Smooth muscle cell (in vitro differentiated cells): ENCODE measurements at regions not wholly inside any gene's neighbourhood (a gene's known extent, or its start where the extent isn't known, plus 50 kb on each side); places are given as distances from the start of the nearest gene placed in this dataset.

Source experiments
- DNase-seq: peaks from one replicate; lab custom pipeline; 2025; ENCODE audit not compliant: unreplicated experiment; lab: John Stamatoyannopoulos, UW
- H2AFZ ChIP-seq: fragments of 200-600 bp; sonication (generic); 2 replicates; pipeline ENCODE4 v1.6.0; 2016; ENCODE audit warnings: antibody characterized with exemption, low read depth, mild to moderate bottlenecking
- H3F3A ChIP-seq: fragments of 200-600 bp; sonication (generic); 2 replicates; pipeline ENCODE4 v1.6.0; 2017; ENCODE audit warnings: antibody characterized with exemption, low read depth
- H3K27ac ChIP-seq: fragments of 200-600 bp; sonication (generic); 2 replicates; pipeline ENCODE4 v1.5.1; 2016; ENCODE audit warnings: low read depth, mild to moderate bottlenecking
- H3K27me3 ChIP-seq: fragments of 200-600 bp; sonication (generic); 2 replicates; pipeline ENCODE4 v1.6.1; 2016; ENCODE audit warnings: low read depth, mild to moderate bottlenecking
- H3K36me3 ChIP-seq: fragments of 200-600 bp; sonication (generic); 2 replicates; pipeline ENCODE4 v1.5.1; 2016; ENCODE audit warnings: low read depth
- H3K4me1 ChIP-seq: fragments of 200-600 bp; sonication (generic); 2 replicates; pipeline ENCODE4 v1.5.1; 2016; ENCODE audit warnings: low read depth
- H3K4me2 ChIP-seq: fragments of 200-600 bp; sonication (generic); 2 replicates; pipeline ENCODE4 v1.6.0; 2016; ENCODE audit warnings: mild to moderate bottlenecking
- H3K4me3 ChIP-seq: fragments of 200-600 bp; sonication (generic); 2 replicates; pipeline ENCODE4 v1.5.1; 2016; ENCODE audit warnings: mild to moderate bottlenecking
- H3K79me2 ChIP-seq: fragments of 200-600 bp; sonication (generic); 2 replicates; pipeline ENCODE4 v1.6.0; 2016; ENCODE audit warnings: low read depth, mild to moderate bottlenecking
- H3K9ac ChIP-seq: fragments of 200-600 bp; sonication (generic); 2 replicates; pipeline ENCODE4 v1.6.0; 2016; ENCODE audit warnings: low read depth
- H3K9me3 ChIP-seq: fragments of 200-600 bp; sonication (generic); replicated peaks from 2 replicates; pipeline ENCODE4 v1.5.1; 2016; ENCODE audit warnings: low read depth
- H4K20me1 ChIP-seq: fragments of 200-600 bp; sonication (generic); 2 replicates; pipeline ENCODE4 v1.6.0; 2016; ENCODE audit warnings: low read depth
- CTCF ChIP-seq: fragments of 200-600 bp; sonication (generic); IDR thresholded peaks from 2 replicates; pipeline ENCODE4 v1.5.1; 2017; ENCODE audit warnings: borderline replicate concordance, mild to moderate bottlenecking, antibody characterized with exemption; ENCODE audit not compliant: insufficient read depth, poor library complexity, severe bottlenecking
- WGBS: methylation state at CpG from one replicate; pipeline ENCODE4 v1.1.7; 2016; ENCODE audit warnings: low lambda C conversion rate; 5-methylcytosine and 5-hydroxymethylcytosine counted together

- Histone ChIP-seq H4K20me1 (no peaks in the 10 kb centered on the region), H3K9ac (no peak overlapping the region), H3K4me3 (no peak overlapping the region), H3F3A (no peaks in the 10 kb centered on the region), H3K4me2 (no peak overlapping the region), H3K79me2 (no peaks in the 10 kb centered on the region), H2AFZ (no peak overlapping the region), H3K9me3 (no peaks in the 10 kb centered on the region), H3K36me3 (no peaks in the 10 kb centered on the region), H3K27ac (no peak overlapping the region), H3K27me3 (peaks cover 29% of the 10 kb centered on the region), H3K4me1 (peaks cover 31% of the 10 kb centered on the region)
- no peak for TF ChIP-seq CTCF
- DNase-seq, result no peak
- 84% methylated on average over 2 of the region's 2 CpGs for WGBS
These were observed 281.2 kb upstream of the NR2F2 start for GRCh38 chr15:96049323-96049722.

DNA sequence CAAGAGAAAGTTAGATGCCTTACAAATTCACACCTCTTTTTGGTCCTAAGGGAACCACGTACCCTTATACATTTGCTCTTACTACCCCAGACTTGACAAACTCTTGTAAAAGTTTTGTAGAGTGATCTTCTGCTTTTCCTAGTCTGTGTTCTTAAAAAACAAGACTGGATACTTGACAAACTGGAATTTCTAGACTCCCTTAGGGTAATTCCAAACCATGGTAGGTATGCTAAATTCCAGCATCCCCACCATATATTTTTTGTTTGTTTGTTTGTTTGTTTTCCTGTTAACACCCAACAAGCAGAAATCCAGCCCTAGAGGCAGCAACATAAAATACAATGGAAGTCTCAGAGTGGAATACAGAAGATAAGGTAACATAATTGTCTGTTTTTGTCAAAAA is 280.7 kb upstream of the NR2F2 start:
- Histone ChIP-seq H3K4me3 (no peak overlapping the region), H3K36me3 (no peaks in the 10 kb centered on the region), H3K9ac (no peak overlapping the region), H3F3A (no peaks in the 10 kb centered on the region), H3K4me2 (no peak overlapping the region), H3K79me2 (no peaks in the 10 kb centered on the region), H4K20me1 (no peaks in the 10 kb centered on the region), H3K4me1 (peaks cover 35% of the 10 kb centered on the region), H3K9me3 (no peaks in the 10 kb centered on the region), H3K27ac (no peak overlapping the region), H2AFZ (no peak overlapping the region), H3K27me3 (peaks cover 30% of the 10 kb centered on the region)
- TF ChIP-seq CTCF, result no peak
- WGBS, result 67% methylated on average over 1 of the region's 1 CpG
- no peak for DNase-seq

DNA sequence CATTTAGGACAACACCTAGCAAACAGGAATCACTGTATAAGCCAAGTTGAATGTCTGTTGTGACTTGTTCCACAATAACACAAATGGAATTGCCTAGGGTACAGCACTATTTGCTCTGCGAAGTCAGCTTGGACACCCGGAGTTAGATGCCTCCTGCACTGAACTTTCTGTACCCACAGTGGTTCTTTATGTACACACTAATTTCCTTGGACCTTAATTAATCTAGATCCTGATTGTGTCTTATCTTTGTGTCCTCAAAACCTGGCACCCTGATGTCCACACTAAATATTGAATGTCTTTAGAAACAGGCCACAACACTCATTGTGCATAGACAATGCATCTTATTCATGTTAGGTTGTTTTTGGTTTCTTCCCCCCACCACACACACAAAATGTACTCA is 278.9 kb upstream of the NR2F2 start:
- DNase-seq, result no peak
- no peak overlapping the region for H3K9ac ChIP-seq
- WGBS, result 87% methylated on average over 2 of the region's 2 CpGs

More for the DNA sequence above, 278.9 kb upstream of the NR2F2 start:
- no peaks in the 10 kb centered on the region for H4K20me1 ChIP-seq
- no peaks in the 10 kb centered on the region for H3F3A ChIP-seq
- no peak overlapping the region for H3K4me2 ChIP-seq
- H3K4me1 ChIP-seq, result peaks cover 35% of the 10 kb centered on the region
- H3K79me2 ChIP-seq, result no peaks in the 10 kb centered on the region
- H2AFZ ChIP-seq, result no peak overlapping the region
- H3K36me3 ChIP-seq, result no peaks in the 10 kb centered on the region
- no peak overlapping the region for H3K27ac ChIP-seq
- H3K4me3 ChIP-seq, result no peak overlapping the region
- TF ChIP-seq CTCF, result no peak
- H3K27me3 ChIP-seq, result peaks cover 30% of the 10 kb centered on the region
- H3K9me3 ChIP-seq, result no peaks in the 10 kb centered on the region
